ENCODE measurements at regions not wholly inside any gene's neighbourhood (a gene's known extent, or its start where the extent isn't known, plus 50 kb on each side); places are given as distances from the start of the nearest gene placed in this dataset.

DNA sequence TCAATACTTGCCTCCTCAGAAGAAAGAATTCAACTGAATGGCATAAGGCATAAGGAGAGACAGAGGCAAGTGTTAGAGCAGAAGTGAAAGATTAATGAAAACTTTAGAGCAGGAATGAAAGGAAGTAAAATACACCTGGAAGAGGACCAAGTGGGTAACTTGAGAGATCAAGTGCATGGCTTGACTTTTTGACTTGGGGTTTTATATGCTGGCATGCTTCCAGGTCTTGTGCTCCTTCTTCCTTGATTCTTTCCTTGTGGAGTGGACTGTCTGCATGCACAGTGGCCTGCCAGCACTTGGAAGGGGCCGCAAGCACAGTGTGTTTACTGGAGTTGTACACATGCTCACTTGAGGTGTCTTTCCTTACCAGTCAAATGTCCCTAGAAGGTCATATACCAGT lies 222.1 kb upstream of the UFL1 start:
- TF ChIP-seq POLR2A (IDR thresholded peaks at IDR 0.05; ENCODE audit: low read length), result no peak
- no peak for TF ChIP-seq GATA1 (IDR thresholded peaks at IDR 0.05; ENCODE audit: low read depth, low read length)
